Activated CD4-positive, alpha-beta T cell treated with anti-CD3 and anti-CD28 coated beads, Interleukin-2, amount 10 ng/mL, durations not matched to agents 24 days and 14 days (primary cell): ENCODE measurements at regions not wholly inside any gene's neighbourhood (a gene's known extent, or its start where the extent isn't known, plus 50 kb on each side); places are given as distances from the start of the nearest gene placed in this dataset.
"Not testable (repeated sequence)": the region's sequence is repeated elsewhere in the genome, so short reads cannot be mapped to it uniquely, and the experiment has no call there.

Experiments used
- DNase-seq: peaks from one replicate; pipeline ENCODE4 v3.0.0; 2022
- H3K27ac Mint-ChIP-seq: one replicate; pipeline ENCODE4 v1.8.0; 2022; ENCODE audit warnings: mild to moderate bottlenecking, mixed read lengths
- H3K27me3 Mint-ChIP-seq: one replicate; pipeline ENCODE4 v1.8.0; 2022; ENCODE audit warnings: mixed read lengths
- H3K36me3 Mint-ChIP-seq: one replicate; pipeline ENCODE4 v1.8.0; 2022; ENCODE audit warnings: low read depth, mild to moderate bottlenecking, mixed read lengths
- H3K4me1 Mint-ChIP-seq: one replicate; pipeline ENCODE4 v1.8.0; 2021; ENCODE audit warnings: mixed read lengths
- H3K4me3 Mint-ChIP-seq: one replicate; pipeline ENCODE4 v1.8.0; 2022; ENCODE audit warnings: mild to moderate bottlenecking, moderate library complexity, mixed read lengths
- H3K9me3 Mint-ChIP-seq: one replicate; pipeline ENCODE4 v1.8.0; 2021; ENCODE audit warnings: mixed read lengths
- intact Hi-C: fragments of 100-400 bp; cut with micrococcal nuclease; formaldehyde crosslinking; loops from one replicate; pipeline ENCODE4 v1.15.1; 2023

DNA sequence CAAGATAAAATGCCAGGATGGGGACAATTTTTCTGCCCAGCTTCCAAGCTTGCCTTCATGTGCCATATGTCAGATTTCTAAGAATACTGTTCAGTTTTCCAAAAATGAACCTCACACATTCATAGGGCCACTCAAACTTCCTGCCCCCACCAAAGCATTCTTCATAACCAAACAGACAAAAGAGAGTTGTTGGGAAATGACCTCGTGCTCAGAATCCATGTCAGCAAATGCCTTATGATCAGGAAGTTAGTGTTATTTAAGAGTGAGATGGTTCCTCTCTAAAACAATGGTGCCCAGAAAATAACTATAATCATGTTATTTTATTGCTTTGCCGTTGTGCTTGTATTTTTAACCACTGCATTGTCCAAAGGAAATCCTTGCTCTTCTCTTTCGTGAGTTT, 208.2 kb downstream of the ZNF608 start:
- no peak for DNase-seq
- H3K27ac Mint-ChIP-seq, result no peak overlapping the region

DNA sequence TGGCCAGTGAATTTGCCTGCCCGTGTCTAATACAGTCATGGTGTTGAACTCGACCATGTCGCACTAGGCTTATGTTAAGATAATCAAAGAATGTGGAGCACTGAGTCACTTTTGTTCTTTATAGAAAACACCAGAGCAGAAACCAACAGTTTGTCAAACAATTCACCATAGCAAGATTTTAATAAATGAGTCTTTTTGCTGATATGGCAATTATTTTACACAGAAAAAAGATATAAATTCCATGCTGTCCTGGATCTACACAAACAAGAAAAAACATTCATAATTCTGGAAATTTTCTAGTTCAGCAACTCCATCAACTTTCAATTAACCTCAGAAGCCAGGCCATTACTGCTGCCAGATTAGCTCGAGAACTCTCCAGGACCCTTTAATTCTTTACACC, 208.9 kb downstream of the ZNF608 start:
- Mint-ChIP-seq H3K4me3 (no peak overlapping the region), H3K27me3 (no peaks in the 10 kb centered on the region), H3K9me3 (peaks cover 9% of the 10 kb centered on the region), H3K27ac (no peak overlapping the region), H3K36me3 (no peaks in the 10 kb centered on the region), H3K4me1 (no peaks in the 10 kb centered on the region)
- DNase-seq, result no peak
- intact Hi-C loops, result no loop called here

More for the DNA sequence above, 208.2 kb downstream of the ZNF608 start:
- intact Hi-C loops, result no loop called here
- Mint-ChIP-seq H3K27me3 (no peaks in the 10 kb centered on the region), H3K9me3 (peaks cover 5% of the 10 kb centered on the region), H3K4me3 (no peak overlapping the region), H3K36me3 (no peaks in the 10 kb centered on the region), H3K4me1 (no peaks in the 10 kb centered on the region)

DNA sequence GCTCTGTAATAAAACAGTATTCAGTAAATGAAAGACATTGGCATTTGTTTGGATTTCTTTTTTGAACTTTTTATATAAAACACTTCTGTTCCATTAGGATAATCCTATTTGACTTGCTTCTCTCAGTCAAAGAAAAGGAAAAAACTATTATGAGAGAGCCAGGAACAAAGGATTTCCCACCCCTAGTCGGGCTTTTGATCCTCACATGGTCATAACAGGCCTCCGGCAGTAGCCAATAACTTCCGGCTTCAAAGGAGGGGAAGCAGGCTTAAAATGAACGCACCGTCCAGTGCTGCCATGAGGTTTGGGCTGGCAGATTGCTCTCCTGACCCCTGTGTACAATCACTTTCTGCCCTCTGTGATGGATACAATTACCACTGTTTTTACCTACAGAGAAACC, 209.3 kb downstream of the ZNF608 start:
- peaks cover 9% of the 10 kb centered on the region for H3K9me3 Mint-ChIP-seq
- no peaks in the 10 kb centered on the region for H3K4me1 Mint-ChIP-seq
- intact Hi-C loops, result no loop called here
- H3K36me3 Mint-ChIP-seq, result no peaks in the 10 kb centered on the region
- no peaks in the 10 kb centered on the region for H3K27me3 Mint-ChIP-seq
- H3K4me3 Mint-ChIP-seq, result no peak overlapping the region
- no peak overlapping the region for H3K27ac Mint-ChIP-seq
- no peak for DNase-seq

DNA sequence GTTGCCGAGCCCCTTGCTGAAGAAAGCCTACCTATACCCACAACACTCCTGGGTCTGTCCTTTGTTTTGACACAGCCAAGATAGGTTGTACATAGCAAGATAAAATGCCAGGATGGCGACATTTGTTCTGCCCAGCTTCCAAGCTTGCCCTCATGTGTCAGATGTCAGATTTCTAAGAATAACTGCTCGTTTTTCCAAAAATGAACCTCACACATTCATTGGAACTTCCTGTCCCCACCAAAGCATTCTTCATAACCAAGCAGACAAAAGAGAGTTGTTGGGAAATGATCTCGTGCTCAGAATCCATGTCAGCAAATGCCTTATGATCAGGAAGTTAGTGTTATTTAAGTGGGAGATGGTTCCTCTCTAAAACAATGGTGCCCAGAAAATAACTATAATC, 210.1 kb downstream of the ZNF608 start:
- Mint-ChIP-seq H3K27ac (no peak overlapping the region), H3K36me3 (no peaks in the 10 kb centered on the region), H3K4me3 (no peak overlapping the region), H3K9me3 (peaks cover 6% of the 10 kb centered on the region), H3K4me1 (no peaks in the 10 kb centered on the region), H3K27me3 (no peaks in the 10 kb centered on the region)
- no peak for DNase-seq
- intact Hi-C loops, result no loop called here

DNA sequence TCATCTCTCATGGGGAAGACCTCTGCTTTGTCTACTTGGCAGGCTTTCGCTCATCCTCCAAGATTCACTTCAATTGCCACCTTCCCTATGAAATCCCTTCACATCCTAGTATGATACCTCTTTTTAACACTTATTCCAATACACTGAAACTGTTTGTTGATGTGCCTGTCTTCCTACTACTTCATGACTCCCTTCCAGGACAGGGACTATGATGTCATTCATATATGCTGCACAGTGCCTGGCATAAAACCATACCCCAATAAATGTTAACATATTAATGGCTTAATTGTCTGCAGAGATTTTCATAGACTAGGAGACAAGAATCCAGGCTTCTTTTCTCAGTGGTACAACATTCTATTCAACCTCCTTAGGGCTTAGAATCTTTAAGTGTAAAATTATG, 215.5 kb downstream of the ZNF608 start:
- no peaks in the 10 kb centered on the region for H3K4me1 Mint-ChIP-seq
- no peak for DNase-seq
- H3K27me3 Mint-ChIP-seq, result no peaks in the 10 kb centered on the region
- H3K4me3 Mint-ChIP-seq, result no peak overlapping the region
- H3K36me3 Mint-ChIP-seq, result no peaks in the 10 kb centered on the region
- peaks cover 14% of the 10 kb centered on the region for H3K9me3 Mint-ChIP-seq
- intact Hi-C loops, result no loop called here
- no peak overlapping the region for H3K27ac Mint-ChIP-seq

DNA sequence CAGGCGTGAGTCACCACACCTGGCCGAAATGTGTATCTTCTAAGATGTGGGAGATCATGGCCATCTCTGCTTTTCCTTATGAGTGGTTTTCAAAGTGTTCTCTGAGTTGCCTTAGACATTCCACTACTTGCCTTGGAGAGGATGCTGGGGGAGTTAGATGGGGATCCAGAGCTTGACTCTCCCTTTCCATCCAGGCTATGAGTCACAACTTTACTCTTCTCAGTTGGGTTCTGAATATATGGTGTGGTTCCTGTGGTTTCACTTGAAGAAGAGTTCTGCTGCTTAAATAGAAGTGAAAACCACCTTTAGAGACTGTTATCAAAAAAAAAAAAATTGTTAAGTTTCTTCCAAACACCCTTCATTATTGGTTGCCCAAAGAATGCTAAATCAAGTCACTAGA, 217.6 kb downstream of the ZNF608 start:
- no peak for DNase-seq
- H3K27me3 Mint-ChIP-seq, result no peaks in the 10 kb centered on the region
- intact Hi-C loops, result no loop called here

DNA sequence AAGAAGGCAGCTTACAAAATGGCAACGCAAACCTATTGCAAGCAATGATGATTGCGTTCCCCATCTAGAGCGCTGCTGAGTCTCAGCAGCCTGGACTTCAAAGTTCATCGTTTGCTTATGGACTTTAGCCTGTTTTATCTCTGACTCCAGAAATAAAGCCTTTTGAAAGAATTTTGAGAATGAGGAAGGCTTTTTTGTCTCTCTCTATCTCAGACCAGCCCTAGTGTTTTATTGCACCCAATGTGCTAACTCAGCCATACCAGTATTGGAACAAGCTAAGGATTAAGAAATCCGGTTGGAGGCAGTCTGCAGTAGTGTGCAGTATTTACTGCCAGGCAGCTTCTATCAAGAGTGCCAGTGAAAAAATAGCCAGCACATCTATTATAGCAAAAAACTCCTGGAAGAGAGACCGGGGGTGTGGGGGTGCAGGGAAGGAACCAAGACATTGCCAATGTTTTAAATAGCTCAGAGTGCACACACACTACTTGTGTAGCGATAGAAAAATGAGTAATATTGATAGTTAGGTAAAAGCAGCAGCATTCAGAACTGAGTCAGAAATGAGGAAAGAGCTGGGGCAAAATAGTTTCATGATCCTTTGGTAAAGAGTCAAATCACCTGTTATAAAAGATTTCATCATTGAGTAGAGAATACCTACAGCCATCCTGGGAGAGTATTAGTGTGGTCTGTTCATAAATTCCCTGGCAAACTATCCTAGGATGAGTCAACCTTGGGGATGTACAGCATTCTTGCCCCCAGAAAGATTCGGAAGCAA, 219.0 kb downstream of the ZNF608 start:
- H3K27me3 Mint-ChIP-seq, result no peaks in the 10 kb centered on the region
- intact Hi-C loops, result no loop called here
- no peaks in the 10 kb centered on the region for H3K36me3 Mint-ChIP-seq
- no peak for DNase-seq
- no peaks in the 10 kb centered on the region for H3K4me1 Mint-ChIP-seq
- H3K9me3 Mint-ChIP-seq, result peaks cover 8% of the 10 kb centered on the region
- H3K27ac Mint-ChIP-seq, result no peak overlapping the region
- H3K4me3 Mint-ChIP-seq, result no peak overlapping the region

More for the DNA sequence above, 217.6 kb downstream of the ZNF608 start:
- Mint-ChIP-seq H3K4me3 (no peak overlapping the region), H3K9me3 (peaks cover 14% of the 10 kb centered on the region), H3K4me1 (no peaks in the 10 kb centered on the region), H3K27ac (no peak overlapping the region), H3K36me3 (no peaks in the 10 kb centered on the region)

DNA sequence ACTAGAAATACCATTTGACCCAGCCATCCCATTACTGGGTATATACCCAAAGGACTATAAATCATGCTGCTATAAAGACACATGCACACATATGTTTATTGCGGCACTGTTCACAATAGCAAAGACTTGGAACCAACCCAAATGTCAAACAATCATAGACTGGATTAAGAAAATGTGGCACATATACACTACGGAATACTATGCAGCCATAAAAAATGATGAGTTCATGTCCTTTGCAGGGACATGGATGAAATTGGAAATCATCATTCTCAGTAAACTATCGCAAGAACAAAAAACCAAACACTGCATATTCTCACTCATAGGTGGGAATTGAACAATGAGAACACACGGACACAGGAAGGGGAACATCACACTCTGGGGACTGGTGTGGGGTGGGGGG, 220.4 kb downstream of the ZNF608 start:
- H3K4me3 Mint-ChIP-seq, DNase-seq, intact Hi-C loops, H3K27me3 Mint-ChIP-seq, H3K27ac Mint-ChIP-seq, H3K4me1 Mint-ChIP-seq, H3K9me3 Mint-ChIP-seq, H3K36me3 Mint-ChIP-seq: not testable (repeated sequence)

DNA sequence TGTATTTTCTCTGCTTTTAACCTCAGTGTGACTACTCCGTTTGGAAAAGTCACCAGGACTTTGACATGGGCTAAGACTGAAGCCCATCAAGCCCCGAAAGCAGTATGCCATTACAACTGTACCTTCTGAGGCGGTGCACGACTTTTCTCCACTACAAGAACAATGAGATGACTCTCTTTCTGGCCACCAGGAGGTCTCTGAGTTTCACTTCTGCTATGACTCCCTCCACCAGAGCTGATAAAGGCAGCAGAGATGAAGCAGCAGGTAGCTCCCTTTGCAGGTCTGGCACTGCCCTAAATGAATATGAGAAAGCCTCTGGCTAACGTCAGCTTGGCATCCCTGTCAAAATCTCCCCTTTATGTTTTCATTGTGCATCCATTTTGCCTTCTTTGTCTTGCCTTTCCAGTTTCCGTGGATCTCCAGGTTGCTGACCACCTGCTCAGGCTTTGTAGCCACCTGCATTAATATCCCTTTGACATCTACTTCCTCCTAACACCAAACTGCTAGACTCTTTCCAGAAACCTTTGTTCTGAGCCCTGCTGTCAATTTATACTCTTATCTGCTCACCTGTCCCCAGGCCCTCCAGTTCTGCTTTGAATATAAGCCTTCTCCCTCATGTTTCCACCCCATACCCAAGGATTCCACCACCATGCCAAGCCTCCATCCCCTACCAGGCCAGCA, 221.7 kb downstream of the ZNF608 start:
- no peaks in the 10 kb centered on the region for H3K9me3 Mint-ChIP-seq
- intact Hi-C loops, result no loop called here
- no peak for DNase-seq

DNA sequence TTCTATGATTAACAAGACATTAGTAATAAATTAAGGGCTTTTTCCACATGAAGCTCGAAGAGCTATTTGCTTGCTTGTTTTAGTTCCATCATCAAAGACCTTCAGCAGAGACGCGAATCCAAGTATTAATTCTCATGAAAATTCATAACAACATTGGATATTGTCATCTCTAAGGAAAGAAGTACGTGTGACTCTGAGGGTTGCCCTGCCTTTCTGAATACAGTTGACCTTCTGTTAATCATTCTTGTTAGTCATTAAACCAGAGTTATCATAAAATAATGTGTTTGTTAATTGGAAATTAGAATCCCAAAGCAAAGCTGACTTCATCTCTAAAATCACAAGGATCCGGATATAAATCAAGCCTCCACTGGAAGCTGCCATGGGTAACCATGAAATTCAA, 222.5 kb downstream of the ZNF608 start:
- intact Hi-C loops, result no loop called here
- Mint-ChIP-seq H3K4me1 (no peaks in the 10 kb centered on the region), H3K4me3 (no peak overlapping the region), H3K27ac (no peak overlapping the region), H3K9me3 (no peaks in the 10 kb centered on the region), H3K36me3 (no peaks in the 10 kb centered on the region), H3K27me3 (no peaks in the 10 kb centered on the region)
- no peak for DNase-seq

More for the DNA sequence above, 221.7 kb downstream of the ZNF608 start:
- Mint-ChIP-seq H3K4me3 (no peak overlapping the region), H3K4me1 (no peaks in the 10 kb centered on the region), H3K27ac (no peak overlapping the region), H3K27me3 (no peaks in the 10 kb centered on the region), H3K36me3 (no peaks in the 10 kb centered on the region)

DNA sequence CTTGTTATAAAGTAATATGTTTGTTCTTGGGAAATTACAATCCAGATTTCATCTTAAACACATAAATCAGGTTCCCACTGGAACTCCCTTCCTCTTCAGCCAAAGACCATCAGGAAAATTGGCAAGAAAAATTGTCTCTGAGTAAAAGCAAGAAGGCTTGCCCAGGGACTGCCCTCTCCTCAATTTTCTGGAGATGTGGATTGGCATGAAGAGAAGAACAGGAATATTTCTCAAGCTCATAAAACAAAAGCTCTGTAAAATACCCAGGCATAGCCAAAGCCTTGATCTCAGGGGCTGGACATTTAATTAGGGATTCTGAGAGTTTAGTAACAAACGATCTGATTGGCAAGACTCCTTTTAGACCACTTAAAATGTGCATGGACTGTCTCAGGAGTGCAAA, 223.4 kb downstream of the ZNF608 start:
- Mint-ChIP-seq H3K4me1 (no peaks in the 10 kb centered on the region), H3K27ac (no peak overlapping the region), H3K4me3 (no peak overlapping the region), H3K27me3 (no peaks in the 10 kb centered on the region), H3K9me3 (no peaks in the 10 kb centered on the region), H3K36me3 (no peaks in the 10 kb centered on the region)
- no peak for DNase-seq
- intact Hi-C loops, result no loop called here

DNA sequence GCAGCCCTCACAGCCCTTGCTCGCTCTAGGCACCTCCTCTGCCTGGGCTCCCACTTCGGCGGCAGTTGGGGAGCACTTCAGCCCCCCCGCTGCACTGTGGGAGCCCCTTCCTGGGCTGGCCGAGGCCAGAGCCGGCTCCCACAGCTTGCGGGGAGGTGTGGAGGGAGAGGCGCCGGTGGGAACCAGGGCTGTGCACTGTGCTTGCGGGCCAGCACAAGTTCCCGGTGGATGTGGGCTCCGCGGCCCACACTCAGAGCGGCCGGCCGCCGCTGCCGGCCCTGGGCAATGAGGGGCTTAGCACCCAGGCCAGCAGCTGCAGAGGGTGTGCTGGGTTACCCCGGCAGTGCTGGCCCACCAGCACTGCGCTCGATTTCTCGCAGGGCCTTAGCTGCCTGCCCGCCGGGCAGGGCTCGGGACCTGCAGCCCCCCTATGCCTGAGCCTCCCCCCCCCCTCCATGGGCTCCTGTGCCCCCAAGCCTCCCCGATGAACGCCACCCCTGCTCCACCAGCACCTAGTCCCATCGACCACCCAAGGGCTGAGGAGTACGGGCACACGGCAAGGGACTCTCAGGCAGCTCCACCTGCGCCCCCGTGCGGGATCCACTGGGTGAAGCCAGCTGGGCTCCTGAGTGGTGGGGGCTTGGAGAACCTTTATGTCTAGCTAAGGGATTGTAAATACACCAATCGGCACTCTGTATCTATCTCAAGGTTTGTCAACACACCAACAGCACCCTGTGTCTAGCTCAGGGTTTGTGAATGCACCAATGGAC, 224.8 kb downstream of the ZNF608 start:
- intact Hi-C loops, result no loop called here

DNA sequence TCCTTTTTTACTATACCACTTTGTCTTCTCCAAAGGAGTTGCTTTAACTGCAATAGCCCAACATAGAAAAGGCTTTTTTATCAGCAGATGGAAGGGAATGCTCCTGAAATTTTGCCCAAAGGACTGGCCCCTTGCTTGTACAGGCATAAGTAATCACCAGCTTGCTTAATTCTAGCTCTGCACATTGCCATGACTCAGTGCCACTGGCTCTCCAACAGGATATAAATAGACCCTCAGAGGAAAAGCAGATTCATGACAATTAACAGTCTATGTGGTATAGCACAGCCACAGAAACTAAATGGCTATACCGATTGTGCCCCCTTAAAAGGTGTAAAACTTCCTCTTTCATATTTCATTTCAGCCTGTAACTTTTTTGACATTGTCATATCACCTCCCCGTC, 227.0 kb downstream of the ZNF608 start:
- intact Hi-C loops, result no loop called here
- no peaks in the 10 kb centered on the region for H3K4me1 Mint-ChIP-seq

More for the DNA sequence above, 224.8 kb downstream of the ZNF608 start:
- H3K9me3 Mint-ChIP-seq, result no peaks in the 10 kb centered on the region
- H3K27ac Mint-ChIP-seq, result no peak overlapping the region
- H3K4me1 Mint-ChIP-seq, result no peaks in the 10 kb centered on the region
- no peak for DNase-seq
- H3K4me3 Mint-ChIP-seq, result no peak overlapping the region
- H3K27me3 Mint-ChIP-seq, result no peaks in the 10 kb centered on the region
- no peaks in the 10 kb centered on the region for H3K36me3 Mint-ChIP-seq

DNA sequence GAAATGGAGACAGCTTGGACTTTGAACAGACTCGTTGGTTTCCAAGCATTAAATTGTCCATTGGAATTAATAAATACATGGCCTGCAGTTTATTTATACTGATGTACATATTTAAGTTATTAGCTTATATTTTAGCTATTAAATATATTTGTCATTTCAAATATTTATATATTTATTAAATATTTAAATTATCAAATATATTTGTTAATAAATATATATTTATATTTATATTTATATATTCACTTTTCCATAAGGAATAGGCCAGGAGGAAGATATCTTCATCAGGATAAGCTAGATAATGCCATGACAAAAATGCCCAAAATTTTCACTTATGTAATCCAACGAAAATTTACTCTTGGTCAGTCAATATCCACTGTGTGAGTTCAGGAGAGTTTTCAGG, 229.9 kb downstream of the ZNF608 start:
- no peak for DNase-seq
- intact Hi-C loops, result no loop called here
- H3K4me3 Mint-ChIP-seq, result no peak overlapping the region
- H3K9me3 Mint-ChIP-seq, result no peaks in the 10 kb centered on the region
- H3K27me3 Mint-ChIP-seq, result no peaks in the 10 kb centered on the region
- H3K36me3 Mint-ChIP-seq, result no peaks in the 10 kb centered on the region
- no peaks in the 10 kb centered on the region for H3K4me1 Mint-ChIP-seq
- H3K27ac Mint-ChIP-seq, result no peak overlapping the region

More for the DNA sequence above, 227.0 kb downstream of the ZNF608 start:
- Mint-ChIP-seq H3K27me3 (no peaks in the 10 kb centered on the region), H3K27ac (no peak overlapping the region), H3K36me3 (no peaks in the 10 kb centered on the region), H3K9me3 (no peaks in the 10 kb centered on the region), H3K4me3 (no peak overlapping the region)
- no peak for DNase-seq
